ENCODE measurements at regions not wholly inside any gene's neighbourhood (a gene's known extent, or its start where the extent isn't known, plus 50 kb on each side); places are given as distances from the start of the nearest gene placed in this dataset.

DNA sequence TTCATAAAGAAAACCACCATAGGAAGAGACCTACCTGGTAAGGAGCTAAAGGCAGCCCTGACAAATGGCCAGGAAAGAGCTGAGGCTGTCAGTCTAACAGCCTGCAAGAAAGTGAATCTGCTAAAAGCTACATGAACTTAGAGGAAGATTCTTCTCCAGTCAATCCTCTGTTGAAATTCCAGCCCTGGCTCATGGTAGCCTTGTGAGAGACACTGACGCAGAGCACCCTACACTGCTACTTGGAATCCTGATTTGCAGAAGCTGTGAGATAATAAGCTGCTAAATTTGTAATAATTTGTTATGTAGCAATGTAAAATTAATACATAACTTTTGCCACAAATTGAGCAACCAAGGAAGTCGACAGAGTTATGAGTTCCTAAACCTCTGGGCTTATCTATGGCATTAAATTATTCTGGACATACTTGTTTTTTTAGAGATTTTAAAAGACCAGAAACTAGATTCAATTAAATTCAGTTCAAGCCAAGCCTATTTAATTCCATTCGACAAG, 257.0 kb downstream of the ETNK1 start:
- Histone ChIP-seq H3K4me2 (ENCODE audit: low read depth, low read length, poor library complexity, severe bottlenecking) (no peak overlapping the region), H3K9me3 (ENCODE audit: insufficient read depth, low read length) (no peaks in the 10 kb centered on the region), H3F3A (ENCODE audit: insufficient read depth) (no peaks in the 10 kb centered on the region), H4K20me1 (ENCODE audit: low read depth, low read length) (no peaks in the 10 kb centered on the region), H3K9me2 (replicated peaks; ENCODE audit: insufficient read depth, low read length) (no peaks in the 10 kb centered on the region), H2AFZ (ENCODE audit: low read depth, low read length, severe bottlenecking) (no peak overlapping the region), H3K79me2 (ENCODE audit: insufficient read depth, low read length) (no peaks in the 10 kb centered on the region), H3K9ac (ENCODE audit: low read length) (no peak overlapping the region), H3K36me3 (ENCODE audit: low read length) (no peaks in the 10 kb centered on the region), H3K27ac (ENCODE audit: low read depth, low read length) (no peak overlapping the region), H3K27me3 (ENCODE audit: low read length) (no peaks in the 10 kb centered on the region), H3K4me3 (ENCODE audit: insufficient read depth, low read length, poor library complexity, severe bottlenecking) (no peak overlapping the region)
- no peak for TF ChIP-seq CTCF (IDR thresholded peaks at IDR 0.05; ENCODE audit: insufficient read depth, low read length, poor library complexity, severe bottlenecking)
- TF ChIP-seq EZH2phosphoT487 (conservative IDR thresholded peaks at IDR 0.05; ENCODE audit: low read length) = no peak

DNA sequence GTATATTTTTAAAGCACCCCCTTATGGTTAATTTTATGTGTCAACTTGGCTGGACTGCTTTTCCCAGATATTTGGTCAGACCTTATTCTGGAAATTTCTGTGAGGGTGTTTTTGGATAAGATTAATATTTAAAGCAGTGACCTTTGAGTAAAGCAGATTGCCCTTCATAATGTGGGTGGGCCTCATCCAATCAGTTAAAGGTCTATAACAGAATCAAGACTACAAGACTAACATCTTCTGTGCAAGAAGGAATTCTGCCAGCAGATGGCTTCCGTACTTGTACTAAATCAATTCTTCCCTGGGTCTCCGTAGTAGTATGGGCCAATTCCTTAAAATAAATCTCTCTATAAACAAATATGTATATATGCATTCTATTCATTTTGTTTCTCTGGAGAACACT, 257.6 kb downstream of the ETNK1 start:
- Histone ChIP-seq H3K36me3 (ENCODE audit: low read length) (no peaks in the 10 kb centered on the region), H3K4me3 (ENCODE audit: insufficient read depth, low read length, poor library complexity, severe bottlenecking) (no peak overlapping the region), H3K27ac (ENCODE audit: low read depth, low read length) (no peak overlapping the region), H3K27me3 (ENCODE audit: low read length) (no peaks in the 10 kb centered on the region), H4K20me1 (ENCODE audit: low read depth, low read length) (no peaks in the 10 kb centered on the region), H3K9me2 (replicated peaks; ENCODE audit: insufficient read depth, low read length) (no peaks in the 10 kb centered on the region), H3K79me2 (ENCODE audit: insufficient read depth, low read length) (no peaks in the 10 kb centered on the region), H3F3A (ENCODE audit: insufficient read depth) (no peaks in the 10 kb centered on the region), H3K9me3 (ENCODE audit: insufficient read depth, low read length) (no peaks in the 10 kb centered on the region), H3K9ac (ENCODE audit: low read length) (no peak overlapping the region), H3K4me2 (ENCODE audit: low read depth, low read length, poor library complexity, severe bottlenecking) (no peak overlapping the region), H2AFZ (ENCODE audit: low read depth, low read length, severe bottlenecking) (no peak overlapping the region)
- no peak for TF ChIP-seq EZH2phosphoT487 (conservative IDR thresholded peaks at IDR 0.05; ENCODE audit: low read length)
- TF ChIP-seq CTCF (IDR thresholded peaks at IDR 0.05; ENCODE audit: insufficient read depth, low read length, poor library complexity, severe bottlenecking) = no peak

DNA sequence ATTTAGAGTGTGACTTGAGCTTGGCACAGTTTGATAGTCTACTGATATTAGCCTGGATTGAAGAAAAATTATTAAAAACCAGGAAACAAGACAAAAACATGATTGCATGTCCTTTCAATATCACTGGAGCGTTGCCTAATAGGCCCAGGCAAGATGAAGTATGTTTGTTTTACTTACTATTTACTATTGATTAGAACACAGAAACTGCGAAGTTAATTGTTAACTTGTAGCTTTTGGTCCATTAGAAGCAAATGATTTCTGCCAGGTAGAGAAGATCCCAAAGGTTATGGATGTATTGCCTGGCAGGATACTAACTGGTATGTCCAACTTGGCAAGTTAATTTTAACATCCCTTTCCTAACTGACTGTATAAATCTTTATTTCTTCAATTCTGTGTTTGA, 268.9 kb downstream of the ETNK1 start:
- TF ChIP-seq CTCF (IDR thresholded peaks at IDR 0.05; ENCODE audit: insufficient read depth, low read length, poor library complexity, severe bottlenecking) (no peak), EZH2phosphoT487 (conservative IDR thresholded peaks at IDR 0.05; ENCODE audit: low read length) (no peak)
- Histone ChIP-seq H3K4me3 (ENCODE audit: insufficient read depth, low read length, poor library complexity, severe bottlenecking) (no peak overlapping the region), H2AFZ (ENCODE audit: low read depth, low read length, severe bottlenecking) (no peak overlapping the region), H3F3A (ENCODE audit: insufficient read depth) (no peaks in the 10 kb centered on the region), H3K9ac (ENCODE audit: low read length) (no peak overlapping the region), H3K79me2 (ENCODE audit: insufficient read depth, low read length) (no peaks in the 10 kb centered on the region), H3K9me2 (replicated peaks; ENCODE audit: insufficient read depth, low read length) (no peaks in the 10 kb centered on the region), H3K27me3 (ENCODE audit: low read length) (no peaks in the 10 kb centered on the region), H3K27ac (ENCODE audit: low read depth, low read length) (no peak overlapping the region), H4K20me1 (ENCODE audit: low read depth, low read length) (no peaks in the 10 kb centered on the region), H3K9me3 (ENCODE audit: insufficient read depth, low read length) (no peaks in the 10 kb centered on the region), H3K4me2 (ENCODE audit: low read depth, low read length, poor library complexity, severe bottlenecking) (no peak overlapping the region), H3K36me3 (ENCODE audit: low read length) (no peaks in the 10 kb centered on the region)
